ENCODE measurements at regions not wholly inside any gene's neighbourhood (a gene's known extent, or its start where the extent isn't known, plus 50 kb on each side); places are given as distances from the start of the nearest gene placed in this dataset.

GRCh38 chr11:71332447-71332846, 80.1 kb upstream of the SHANK2 start:
- Histone ChIP-seq H3K4me3 (no peak overlapping the region), H3K27me3 (no peaks in the 10 kb centered on the region), H3K4me1 (peaks cover 0 to 2% (median 0%) of the 10 kb centered on the region in 4 donors), H3K9me3 (no peaks in the 10 kb centered on the region), H3K36me3 (no peaks in the 10 kb centered on the region), H3K27ac (no peak overlapping the region)
- TF ChIP-seq EP300 (IDR thresholded peaks at IDR 0.05) (no peak), CTCF (IDR thresholded peaks at IDR 0.05) (no peak), POLR2A (IDR thresholded peaks at IDR 0.05) (no peak), POLR2AphosphoS5 (IDR thresholded peaks at IDR 0.05) (no peak)
- ATAC-seq (ENCODE audit: low FRiP score in 2 of 2), result no peak
- no peak for DNase-seq
- 93 to 94% methylated on average over 5 of the region's 5 CpGs for WGBS, 2 donors

- H3K9me3 ChIP-seq, result no peaks in the 10 kb centered on the region
- no peaks in the 10 kb centered on the region for H3K36me3 ChIP-seq
- no peaks in the 10 kb centered on the region for H3K27me3 ChIP-seq
- DNase-seq (peak in 1 of 2 donors; percentile 8), ATAC-seq (ENCODE audit: low FRiP score in 2 of 2) (no peak)
- H3K27ac ChIP-seq, result no peak overlapping the region
- 94 to 96% methylated on average over 3 of the region's 3 CpGs for WGBS, 2 donors
- no peaks in the 10 kb centered on the region for H3K4me1 ChIP-seq
- H3K4me3 ChIP-seq, result no peak overlapping the region
- no peak for TF ChIP-seq POLR2AphosphoS5 (IDR thresholded peaks at IDR 0.05)
- no peak for TF ChIP-seq POLR2A (IDR thresholded peaks at IDR 0.05)
- TF ChIP-seq CTCF (IDR thresholded peaks at IDR 0.05), result no peak
- no peak for TF ChIP-seq EP300 (IDR thresholded peaks at IDR 0.05)
Measured at GRCh38 chr11:71332046-71332445, 79.7 kb upstream of the SHANK2 start.

GRCh38 chr11:71331631-71332030, 79.3 kb upstream of the SHANK2 start:
- Histone ChIP-seq H3K4me1 (no peaks in the 10 kb centered on the region), H3K27me3 (no peaks in the 10 kb centered on the region), H3K36me3 (no peaks in the 10 kb centered on the region), H3K4me3 (no peak overlapping the region), H3K9me3 (no peaks in the 10 kb centered on the region), H3K27ac (no peak overlapping the region)
- WGBS, 2 donors, result 83% methylated on average over 3 of the region's 3 CpGs; no CpG with 5 or more reads in 1 of the 2 donors
- TF ChIP-seq POLR2AphosphoS5 (IDR thresholded peaks at IDR 0.05) (no peak), EP300 (IDR thresholded peaks at IDR 0.05) (no peak), POLR2A (IDR thresholded peaks at IDR 0.05) (no peak), CTCF (IDR thresholded peaks at IDR 0.05) (no peak)
- no peak for ATAC-seq (ENCODE audit: low FRiP score in 2 of 2)
- DNase-seq, result peak in 1 of 2 donors; percentile 8

- Histone ChIP-seq H3K36me3 (no peaks in the 10 kb centered on the region), H3K27me3 (no peaks in the 10 kb centered on the region), H3K4me3 (no peak overlapping the region), H3K27ac (no peak overlapping the region), H3K4me1 (no peaks in the 10 kb centered on the region), H3K9me3 (no peaks in the 10 kb centered on the region)
- 91 to 93% methylated on average over 3 of the region's 3 CpGs for WGBS, 2 donors
- TF ChIP-seq POLR2AphosphoS5 (IDR thresholded peaks at IDR 0.05) (no peak), CTCF (IDR thresholded peaks at IDR 0.05) (no peak), POLR2A (IDR thresholded peaks at IDR 0.05) (no peak), EP300 (IDR thresholded peaks at IDR 0.05) (no peak)
- no peak for DNase-seq
- no peak for ATAC-seq (ENCODE audit: low FRiP score in 2 of 2)
Measured at GRCh38 chr11:71330996-71331395, 78.6 kb upstream of the SHANK2 start.

- 75 to 80% methylated on average over 9 to 10 of the region's 10 CpGs for WGBS, 2 donors
- DNase-seq, result no peak
- ATAC-seq (ENCODE audit: low FRiP score in 2 of 2), result no peak
- TF ChIP-seq CTCF (IDR thresholded peaks at IDR 0.05) (no peak), POLR2A (IDR thresholded peaks at IDR 0.05) (no peak), EP300 (IDR thresholded peaks at IDR 0.05) (no peak), POLR2AphosphoS5 (IDR thresholded peaks at IDR 0.05) (no peak)
- H3K36me3 ChIP-seq, result no peaks in the 10 kb centered on the region
- no peak overlapping the region for H3K4me3 ChIP-seq
- no peak overlapping the region for H3K27ac ChIP-seq
- H3K27me3 ChIP-seq, result no peaks in the 10 kb centered on the region
- no peaks in the 10 kb centered on the region for H3K9me3 ChIP-seq
- H3K4me1 ChIP-seq, result no peaks in the 10 kb centered on the region
Measured at GRCh38 chr11:71330349-71330748, 78.0 kb upstream of the SHANK2 start.

Measured in upper lobe of left lung (tissue), 6 donors.